HG03439 (cell line): ENCODE measurements at regions not wholly inside any gene's neighbourhood (a gene's known extent, or its start where the extent isn't known, plus 50 kb on each side); places are given as distances from the start of the nearest gene placed in this dataset.

Source experiments
- ATAC-seq: cut with Tn5 transposase; IDR thresholded peaks from one replicate; pipeline ENCODE4 v1.9.1; 2021; ENCODE audit warnings: mild to moderate bottlenecking, moderate library complexity; ENCODE audit not compliant: unreplicated experiment

GRCh38 chr9:86765746-86766430, 181.4 kb downstream of the GAS1 start:
- no peak for ATAC-seq

- ATAC-seq, result no peak
These were observed 182.5 kb downstream of the GAS1 start for GRCh38 chr9:86764671-86765343.

GRCh38 chr9:86764221-86764624, 183.1 kb downstream of the GAS1 start:
- no peak for ATAC-seq

GRCh38 chr9:86763791-86764190, 183.5 kb downstream of the GAS1 start:
- no peak for ATAC-seq

GRCh38 chr9:86757382-86757720, 190.0 kb downstream of the GAS1 start:
- no peak for ATAC-seq

- no peak for ATAC-seq
These were observed 190.5 kb downstream of the GAS1 start for GRCh38 chr9:86756576-86757381.

- ATAC-seq, result no peak
These were observed 191.8 kb downstream of the GAS1 start for GRCh38 chr9:86755561-86755941.

- ATAC-seq, result no peak
These were observed 192.4 kb downstream of the GAS1 start for GRCh38 chr9:86754581-86755560.

- no peak for ATAC-seq
These were observed 193.5 kb downstream of the GAS1 start for GRCh38 chr9:86753836-86754235.

- no peak for ATAC-seq
These were observed 194.6 kb downstream of the GAS1 start for GRCh38 chr9:86752733-86753132.

- no peak for ATAC-seq
These were observed 195.3 kb downstream of the GAS1 start for GRCh38 chr9:86751956-86752355.

GRCh38 chr9:86751207-86751606, 196.1 kb downstream of the GAS1 start:
- ATAC-seq, result no peak

- no peak for ATAC-seq
These were observed 197.4 kb downstream of the GAS1 start for GRCh38 chr9:86749894-86750255.

- no peak for ATAC-seq
These were observed 198.0 kb downstream of the GAS1 start for GRCh38 chr9:86749161-86749893.

- ATAC-seq, result no peak
These were observed 199.6 kb downstream of the GAS1 start for GRCh38 chr9:86747711-86748110.

GRCh38 chr9:86741311-86742208, 205.7 kb downstream of the GAS1 start:
- ATAC-seq, result no peak

- ATAC-seq, result no peak
These were observed 211.4 kb downstream of the GAS1 start for GRCh38 chr9:86735772-86736458.

GRCh38 chr9:86734771-86735170, 212.5 kb downstream of the GAS1 start:
- no peak for ATAC-seq

GRCh38 chr9:86733929-86734328, 213.4 kb downstream of the GAS1 start:
- ATAC-seq, result no peak
